HEK293 (cell line): ENCODE measurements at regions not wholly inside any gene's neighbourhood (a gene's known extent, or its start where the extent isn't known, plus 50 kb on each side); places are given as distances from the start of the nearest gene placed in this dataset.
A peak's percentile ranks its signal among the peaks of the same experiment; 100 is the strongest.

Source experiments
- CTCF ChIA-PET: fragments of 350-600 bp; formaldehyde crosslinking; extraction: SDS; loops from one replicate; lab custom pipeline; 2021; ENCODE audit warnings: antibody characterized with exemption; lab: Yijun Ruan, JAX
- POLR2A ChIA-PET: fragments of 300-600 bp; formaldehyde crosslinking; extraction: SDS; loops from one replicate; lab custom pipeline; 2020; ENCODE audit warnings: antibody characterized with exemption, inconsistent platforms; lab: Yijun Ruan, JAX
- H3K27ac ChIP-seq: fragments of 200-500 bp; sonication (Bioruptor generic); 2 replicates; pipeline ENCODE4 v1.5.1; 2014; ENCODE audit warnings: low read depth, low read length, control low read depth, inconsistent platforms; ENCODE audit errors: extremely low read depth
- H3K36me3 ChIP-seq, 2 experiments: fragments of 200-500 bp in 1 of 2; sonication (Bioruptor generic) in 1 of 2; 1 replicate in 1 of 2; 2 replicates in 1 of 2; pipeline ENCODE4 v1.5.1; 2014 to 2017; ENCODE audit warnings: inconsistent platforms in 2 of 2, low read length in 2 of 2; ENCODE audit not compliant: control insufficient read depth in 2 of 2, insufficient read depth in 1 of 2
- H3K4me1 ChIP-seq: fragments of 200-500 bp; sonication (Bioruptor generic); 2 replicates; pipeline ENCODE4 v1.5.1; 2014; ENCODE audit warnings: mild to moderate bottlenecking, low read length, inconsistent platforms; ENCODE audit not compliant: control insufficient read depth, insufficient read depth
- H3K4me3 ChIP-seq: 2 replicates; pipeline ENCODE4 v1.5.1; 2011; ENCODE audit warnings: low read depth, mild to moderate bottlenecking, control low read depth, low read length, moderate library complexity
- H3K9me3 ChIP-seq: fragments of 200-500 bp; sonication (Bioruptor generic); 2 replicates; pipeline ENCODE4 v1.5.1; 2014; ENCODE audit warnings: low read depth, low read length, inconsistent platforms; ENCODE audit not compliant: control insufficient read depth, insufficient read depth
- SALL2 ChIP-seq: fragments of 450-650 bp; formaldehyde crosslinking; IDR thresholded peaks from 2 replicates; pipeline ENCODE4 v1.5.0; 2017; ENCODE audit warnings: missing biosample characterization, mild to moderate bottlenecking, missing genetic modification characterization, borderline replicate concordance
- SETDB1 ChIP-seq: IDR thresholded peaks from one replicate; pipeline ENCODE4 v1.6.1; 2017; ENCODE audit warnings: mild to moderate bottlenecking, low read length, moderate library complexity, mixed read lengths; ENCODE audit not compliant: insufficient read length
- TRIM28 ChIP-seq: IDR thresholded peaks from 2 replicates; pipeline ENCODE4 v1.6.1; 2011; ENCODE audit warnings: low read length, control low read depth, borderline replicate concordance
- ZNF174 ChIP-seq: fragments of 450-650 bp; formaldehyde crosslinking; IDR thresholded peaks from 2 replicates; pipeline ENCODE4 v1.5.0; 2017; ENCODE audit warnings: missing biosample characterization, mild to moderate bottlenecking, missing genetic modification characterization
- ZNF274 ChIP-seq, 2 experiments: fragments of 200-500 bp in 1 of 2; fragments of 450-650 bp in 1 of 2; sonication (Bioruptor generic) in 1 of 2; formaldehyde crosslinking in 1 of 2; IDR thresholded peaks; 2 replicates each; pipeline versions ENCODE4 v1.5.1 to v1.6.1; 2014 to 2016; ENCODE audit warnings: borderline replicate concordance in 1 of 2, inconsistent platforms in 1 of 2, low read length in 1 of 2, missing biosample characterization in 1 of 2, missing genetic modification characterization in 1 of 2
- ZNF433 ChIP-seq: fragments of 450-650 bp; formaldehyde crosslinking; IDR thresholded peaks from 2 replicates; pipeline ENCODE4 v1.5.1; 2016; ENCODE audit warnings: missing biosample characterization, missing genetic modification characterization, low read depth
- ZNF600 ChIP-seq: fragments of 450-650 bp; formaldehyde crosslinking; IDR thresholded peaks from 2 replicates; pipeline ENCODE4 v1.5.1; 2016; ENCODE audit warnings: missing biosample characterization, missing genetic modification characterization
- ZNF707 ChIP-seq: fragments of 450-650 bp; formaldehyde crosslinking; IDR thresholded peaks from 2 replicates; pipeline ENCODE4 v1.5.1; 2016; ENCODE audit warnings: missing biosample characterization, missing genetic modification characterization
- ZNF777 ChIP-seq: fragments of 450-650 bp; formaldehyde crosslinking; IDR thresholded peaks from 2 replicates; pipeline ENCODE4 v1.5.1; 2017; ENCODE audit warnings: missing biosample characterization, missing genetic modification characterization, borderline replicate concordance
- ZSCAN30 ChIP-seq: fragments of 450-650 bp; IDR thresholded peaks from 2 replicates; pipeline ENCODE4 v1.5.1; 2018; ENCODE audit warnings: missing biosample characterization, mild to moderate bottlenecking, missing genetic modification characterization, moderate library complexity
- TF ChIP-seq, protein P1 (sequence below): fragments of 450-650 bp; formaldehyde crosslinking; IDR thresholded peaks from 2 replicates; pipeline ENCODE4 v1.5.1; 2016; ENCODE audit warnings: missing biosample characterization, missing genetic modification characterization
- TF ChIP-seq, protein P2 (sequence below): fragments of 450-650 bp; formaldehyde crosslinking; IDR thresholded peaks from 2 replicates; pipeline ENCODE4 v1.5.1; 2016; ENCODE audit warnings: missing biosample characterization, missing genetic modification characterization
- TF ChIP-seq, protein P3 (sequence below): fragments of 450-650 bp; IDR thresholded peaks from 2 replicates; pipeline ENCODE4 v1.5.1; 2018; ENCODE audit warnings: missing biosample characterization, mild to moderate bottlenecking, missing genetic modification characterization
- TF ChIP-seq, protein P4 (sequence below): fragments of 450-650 bp; formaldehyde crosslinking; IDR thresholded peaks from 2 replicates; pipeline ENCODE4 v1.5.1; 2016; ENCODE audit warnings: missing biosample characterization, missing genetic modification characterization, borderline replicate concordance
- TF ChIP-seq, protein P5 (sequence below): fragments of 450-650 bp; formaldehyde crosslinking; IDR thresholded peaks from 2 replicates; pipeline ENCODE4 v1.5.1; 2017; ENCODE audit warnings: missing biosample characterization, mild to moderate bottlenecking, missing genetic modification characterization, moderate library complexity
- TF ChIP-seq, protein P6 (sequence below): fragments of 450-650 bp; formaldehyde crosslinking; IDR thresholded peaks from 2 replicates; pipeline ENCODE4 v1.5.1; 2016; ENCODE audit warnings: missing biosample characterization, missing genetic modification characterization

DNA sequence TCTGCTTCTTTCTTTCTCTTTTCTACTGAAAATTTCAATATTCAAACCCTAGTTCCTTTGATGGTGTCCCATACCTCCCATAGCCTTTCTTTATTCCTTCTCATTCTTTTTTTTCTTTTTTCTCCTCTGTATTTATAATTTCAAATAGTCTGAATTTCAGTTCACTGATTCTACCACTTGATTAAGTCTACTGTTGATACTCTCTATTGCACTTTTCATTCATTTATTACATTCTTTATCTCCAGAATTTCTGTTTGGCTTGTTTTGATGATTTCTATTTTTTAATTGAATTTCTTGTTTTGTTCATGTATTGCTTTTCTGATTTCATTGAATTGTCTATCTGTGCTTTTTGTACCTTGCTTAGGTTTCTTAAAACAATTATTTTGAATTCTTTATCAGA is 111.9 kb upstream of the VRK2 start:
- ChIA-PET CTCF (interaction anchor here (0.6 kb wide), 1 partner anchor 178 kb away, joined by 3 read pairs; no protein-coding TSS in a partner anchor), POLR2A (no interaction called here)
- TF ChIP-seq ZSCAN30 (tag by site-specific recombination): no peak
- peak; percentile 61 for TF ChIP-seq SETDB1
- Histone ChIP-seq H3K36me3 (no peaks in the 10 kb centered on the region), H3K4me3 (no peak overlapping the region), H3K9me3 (no peaks in the 10 kb centered on the region), H3K4me1 (no peaks in the 10 kb centered on the region), H3K27ac (no peak overlapping the region)

DNA sequence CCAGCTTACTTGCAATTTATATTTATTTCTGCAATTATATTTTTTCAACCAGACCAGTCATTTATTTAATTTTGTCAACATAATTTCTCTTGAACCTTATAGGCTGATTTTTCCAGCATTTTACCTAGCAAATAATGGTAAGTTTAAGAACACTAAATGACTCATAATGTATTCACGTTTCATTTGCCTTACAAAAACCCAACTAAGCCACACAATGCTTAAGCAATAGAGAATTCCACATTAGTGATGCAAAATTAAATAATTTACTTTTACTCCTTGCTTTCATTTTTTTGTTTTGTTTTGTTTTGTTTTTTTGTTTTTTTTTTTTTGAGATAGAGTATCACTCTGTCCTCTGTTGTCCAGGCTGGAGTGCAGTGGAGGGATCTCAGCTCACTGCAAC is 110.4 kb upstream of the VRK2 start:
- no peaks in the 10 kb centered on the region for H3K4me1 ChIP-seq
- no peak overlapping the region for H3K4me3 ChIP-seq
- POLR2A ChIA-PET: no interaction called here
- CTCF ChIA-PET: interaction anchor here (0.5 to 0.6 kb wide), 2 partner anchors 88 to 544 kb away, joined by 4 to 6 read pairs; no protein-coding TSS in a partner anchor
- H3K36me3 ChIP-seq: no peaks in the 10 kb centered on the region
- no peak overlapping the region for H3K27ac ChIP-seq
- no peaks in the 10 kb centered on the region for H3K9me3 ChIP-seq
- no peak for TF ChIP-seq ZNF777 (tag by site-specific recombination)
- TF ChIP-seq, protein P1, sequence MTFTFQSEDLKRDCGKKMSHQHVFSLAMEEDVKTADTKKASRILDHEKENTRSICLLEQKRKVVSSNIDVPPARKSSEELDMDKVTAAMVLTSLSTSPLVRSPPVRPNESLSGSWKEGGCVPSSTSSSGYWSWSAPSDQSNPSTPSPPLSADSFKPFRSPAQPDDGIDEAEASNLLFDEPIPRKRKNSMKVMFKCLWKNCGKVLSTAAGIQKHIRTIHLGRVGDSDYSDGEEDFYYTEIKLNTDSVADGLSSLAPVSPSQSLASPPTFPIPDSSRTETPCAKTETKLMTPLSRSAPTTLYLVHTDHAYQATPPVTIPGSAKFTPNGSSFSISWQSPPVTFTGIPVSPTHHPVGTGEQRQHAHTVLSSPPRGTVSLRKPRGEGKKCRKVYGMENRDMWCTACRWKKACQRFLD (tag by site-specific recombination): no peak
- TF ChIP-seq, protein P2, sequence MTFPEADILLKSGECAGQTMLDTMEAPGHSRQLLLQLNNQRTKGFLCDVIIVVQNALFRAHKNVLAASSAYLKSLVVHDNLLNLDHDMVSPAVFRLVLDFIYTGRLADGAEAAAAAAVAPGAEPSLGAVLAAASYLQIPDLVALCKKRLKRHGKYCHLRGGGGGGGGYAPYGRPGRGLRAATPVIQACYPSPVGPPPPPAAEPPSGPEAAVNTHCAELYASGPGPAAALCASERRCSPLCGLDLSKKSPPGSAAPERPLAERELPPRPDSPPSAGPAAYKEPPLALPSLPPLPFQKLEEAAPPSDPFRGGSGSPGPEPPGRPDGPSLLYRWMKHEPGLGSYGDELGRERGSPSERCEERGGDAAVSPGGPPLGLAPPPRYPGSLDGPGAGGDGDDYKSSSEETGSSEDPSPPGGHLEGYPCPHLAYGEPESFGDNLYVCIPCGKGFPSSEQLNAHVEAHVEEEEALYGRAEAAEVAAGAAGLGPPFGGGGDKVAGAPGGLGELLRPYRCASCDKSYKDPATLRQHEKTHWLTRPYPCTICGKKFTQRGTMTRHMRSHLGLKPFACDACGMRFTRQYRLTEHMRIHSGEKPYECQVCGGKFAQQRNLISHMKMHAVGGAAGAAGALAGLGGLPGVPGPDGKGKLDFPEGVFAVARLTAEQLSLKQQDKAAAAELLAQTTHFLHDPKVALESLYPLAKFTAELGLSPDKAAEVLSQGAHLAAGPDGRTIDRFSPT: no peak
- TF ChIP-seq ZNF707 (tag by site-specific recombination): no peak
- TF ChIP-seq ZNF174: no peak

DNA sequence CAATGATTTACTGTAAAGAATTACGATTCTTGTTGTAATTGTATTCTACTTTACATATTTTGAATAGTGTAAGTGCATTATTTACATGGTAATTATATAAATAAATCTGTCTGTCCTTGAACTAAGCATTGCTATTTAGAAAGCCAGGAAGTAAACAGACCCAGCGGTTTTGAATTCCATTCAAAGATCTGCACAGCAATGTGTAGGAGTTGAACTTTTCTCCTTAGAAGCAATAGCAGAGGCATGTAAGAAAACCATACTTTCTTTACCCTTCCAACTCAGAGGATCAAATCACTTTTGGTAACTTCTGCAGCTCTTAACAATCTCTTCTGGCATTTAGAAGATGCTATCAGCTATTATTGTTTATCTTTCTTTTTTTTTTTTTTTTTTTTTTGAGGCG is 109.2 kb upstream of the VRK2 start:
- CTCF ChIA-PET: no interaction called here
- Histone ChIP-seq H3K9me3 (no peaks in the 10 kb centered on the region), H3K27ac (no peak overlapping the region), H3K4me1 (no peaks in the 10 kb centered on the region), H3K36me3 (no peaks in the 10 kb centered on the region), H3K4me3 (no peak overlapping the region)
- POLR2A ChIA-PET: no interaction called here
- TF ChIP-seq, protein P3, sequence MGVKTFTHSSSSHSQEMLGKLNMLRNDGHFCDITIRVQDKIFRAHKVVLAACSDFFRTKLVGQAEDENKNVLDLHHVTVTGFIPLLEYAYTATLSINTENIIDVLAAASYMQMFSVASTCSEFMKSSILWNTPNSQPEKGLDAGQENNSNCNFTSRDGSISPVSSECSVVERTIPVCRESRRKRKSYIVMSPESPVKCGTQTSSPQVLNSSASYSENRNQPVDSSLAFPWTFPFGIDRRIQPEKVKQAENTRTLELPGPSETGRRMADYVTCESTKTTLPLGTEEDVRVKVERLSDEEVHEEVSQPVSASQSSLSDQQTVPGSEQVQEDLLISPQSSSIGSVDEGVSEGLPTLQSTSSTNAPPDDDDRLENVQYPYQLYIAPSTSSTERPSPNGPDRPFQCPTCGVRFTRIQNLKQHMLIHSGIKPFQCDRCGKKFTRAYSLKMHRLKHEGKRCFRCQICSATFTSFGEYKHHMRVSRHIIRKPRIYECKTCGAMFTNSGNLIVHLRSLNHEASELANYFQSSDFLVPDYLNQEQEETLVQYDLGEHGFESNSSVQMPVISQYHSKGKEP (tag by site-specific recombination): no peak
- TF ChIP-seq TRIM28 (no peak), ZNF600 (tag by site-specific recombination) (no peak), ZNF274 (IDR thresholded peaks at IDR 0.05; ENCODE audit: low read length) (no peak), ZNF274 (tag by site-specific recombination; IDR thresholded peaks at IDR 0.05; ENCODE audit: borderline replicate concordance) (no peak), ZNF433 (tag by site-specific recombination) (no peak), ZNF707 (tag by site-specific recombination) (no peak), SALL2 (no peak)
- TF ChIP-seq, protein P4, sequence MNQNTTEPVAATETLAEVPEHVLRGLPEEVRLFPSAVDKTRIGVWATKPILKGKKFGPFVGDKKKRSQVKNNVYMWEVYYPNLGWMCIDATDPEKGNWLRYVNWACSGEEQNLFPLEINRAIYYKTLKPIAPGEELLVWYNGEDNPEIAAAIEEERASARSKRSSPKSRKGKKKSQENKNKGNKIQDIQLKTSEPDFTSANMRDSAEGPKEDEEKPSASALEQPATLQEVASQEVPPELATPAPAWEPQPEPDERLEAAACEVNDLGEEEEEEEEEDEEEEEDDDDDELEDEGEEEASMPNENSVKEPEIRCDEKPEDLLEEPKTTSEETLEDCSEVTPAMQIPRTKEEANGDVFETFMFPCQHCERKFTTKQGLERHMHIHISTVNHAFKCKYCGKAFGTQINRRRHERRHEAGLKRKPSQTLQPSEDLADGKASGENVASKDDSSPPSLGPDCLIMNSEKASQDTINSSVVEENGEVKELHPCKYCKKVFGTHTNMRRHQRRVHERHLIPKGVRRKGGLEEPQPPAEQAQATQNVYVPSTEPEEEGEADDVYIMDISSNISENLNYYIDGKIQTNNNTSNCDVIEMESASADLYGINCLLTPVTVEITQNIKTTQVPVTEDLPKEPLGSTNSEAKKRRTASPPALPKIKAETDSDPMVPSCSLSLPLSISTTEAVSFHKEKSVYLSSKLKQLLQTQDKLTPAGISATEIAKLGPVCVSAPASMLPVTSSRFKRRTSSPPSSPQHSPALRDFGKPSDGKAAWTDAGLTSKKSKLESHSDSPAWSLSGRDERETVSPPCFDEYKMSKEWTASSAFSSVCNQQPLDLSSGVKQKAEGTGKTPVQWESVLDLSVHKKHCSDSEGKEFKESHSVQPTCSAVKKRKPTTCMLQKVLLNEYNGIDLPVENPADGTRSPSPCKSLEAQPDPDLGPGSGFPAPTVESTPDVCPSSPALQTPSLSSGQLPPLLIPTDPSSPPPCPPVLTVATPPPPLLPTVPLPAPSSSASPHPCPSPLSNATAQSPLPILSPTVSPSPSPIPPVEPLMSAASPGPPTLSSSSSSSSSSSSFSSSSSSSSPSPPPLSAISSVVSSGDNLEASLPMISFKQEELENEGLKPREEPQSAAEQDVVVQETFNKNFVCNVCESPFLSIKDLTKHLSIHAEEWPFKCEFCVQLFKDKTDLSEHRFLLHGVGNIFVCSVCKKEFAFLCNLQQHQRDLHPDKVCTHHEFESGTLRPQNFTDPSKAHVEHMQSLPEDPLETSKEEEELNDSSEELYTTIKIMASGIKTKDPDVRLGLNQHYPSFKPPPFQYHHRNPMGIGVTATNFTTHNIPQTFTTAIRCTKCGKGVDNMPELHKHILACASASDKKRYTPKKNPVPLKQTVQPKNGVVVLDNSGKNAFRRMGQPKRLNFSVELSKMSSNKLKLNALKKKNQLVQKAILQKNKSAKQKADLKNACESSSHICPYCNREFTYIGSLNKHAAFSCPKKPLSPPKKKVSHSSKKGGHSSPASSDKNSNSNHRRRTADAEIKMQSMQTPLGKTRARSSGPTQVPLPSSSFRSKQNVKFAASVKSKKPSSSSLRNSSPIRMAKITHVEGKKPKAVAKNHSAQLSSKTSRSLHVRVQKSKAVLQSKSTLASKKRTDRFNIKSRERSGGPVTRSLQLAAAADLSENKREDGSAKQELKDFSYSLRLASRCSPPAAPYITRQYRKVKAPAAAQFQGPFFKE (tag by site-specific recombination): no peak
- TF ChIP-seq, protein P5, sequence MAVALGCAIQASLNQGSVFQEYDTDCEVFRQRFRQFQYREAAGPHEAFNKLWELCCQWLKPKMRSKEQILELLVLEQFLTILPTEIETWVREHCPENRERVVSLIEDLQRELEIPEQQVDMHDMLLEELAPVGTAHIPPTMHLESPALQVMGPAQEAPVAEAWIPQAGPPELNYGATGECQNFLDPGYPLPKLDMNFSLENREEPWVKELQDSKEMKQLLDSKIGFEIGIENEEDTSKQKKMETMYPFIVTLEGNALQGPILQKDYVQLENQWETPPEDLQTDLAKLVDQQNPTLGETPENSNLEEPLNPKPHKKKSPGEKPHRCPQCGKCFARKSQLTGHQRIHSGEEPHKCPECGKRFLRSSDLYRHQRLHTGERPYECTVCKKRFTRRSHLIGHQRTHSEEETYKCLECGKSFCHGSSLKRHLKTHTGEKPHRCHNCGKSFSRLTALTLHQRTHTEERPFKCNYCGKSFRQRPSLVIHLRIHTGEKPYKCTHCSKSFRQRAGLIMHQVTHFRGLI (tag by site-specific recombination): no peak
- TF ChIP-seq, protein P6, sequence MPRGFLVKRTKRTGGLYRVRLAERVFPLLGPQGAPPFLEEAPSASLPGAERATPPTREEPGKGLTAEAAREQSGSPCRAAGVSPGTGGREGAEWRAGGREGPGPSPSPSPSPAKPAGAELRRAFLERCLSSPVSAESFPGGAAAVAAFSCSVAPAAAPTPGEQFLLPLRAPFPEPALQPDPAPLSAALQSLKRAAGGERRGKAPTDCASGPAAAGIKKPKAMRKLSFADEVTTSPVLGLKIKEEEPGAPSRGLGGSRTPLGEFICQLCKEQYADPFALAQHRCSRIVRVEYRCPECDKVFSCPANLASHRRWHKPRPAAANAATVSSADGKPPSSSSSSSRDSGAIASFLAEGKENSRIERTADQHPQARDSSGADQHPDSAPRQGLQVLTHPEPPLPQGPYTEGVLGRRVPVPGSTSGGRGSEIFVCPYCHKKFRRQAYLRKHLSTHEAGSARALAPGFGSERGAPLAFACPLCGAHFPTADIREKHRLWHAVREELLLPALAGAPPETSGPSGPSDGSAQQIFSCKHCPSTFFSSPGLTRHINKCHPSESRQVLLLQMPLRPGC (tag by site-specific recombination): no peak
